ENCODE measurements at regions not wholly inside any gene's neighbourhood (a gene's known extent, or its start where the extent isn't known, plus 50 kb on each side); places are given as distances from the start of the nearest gene placed in this dataset.
"Not testable (repeated sequence)": the region's sequence is repeated elsewhere in the genome, so short reads cannot be mapped to it uniquely, and the experiment has no call there.

DNA sequence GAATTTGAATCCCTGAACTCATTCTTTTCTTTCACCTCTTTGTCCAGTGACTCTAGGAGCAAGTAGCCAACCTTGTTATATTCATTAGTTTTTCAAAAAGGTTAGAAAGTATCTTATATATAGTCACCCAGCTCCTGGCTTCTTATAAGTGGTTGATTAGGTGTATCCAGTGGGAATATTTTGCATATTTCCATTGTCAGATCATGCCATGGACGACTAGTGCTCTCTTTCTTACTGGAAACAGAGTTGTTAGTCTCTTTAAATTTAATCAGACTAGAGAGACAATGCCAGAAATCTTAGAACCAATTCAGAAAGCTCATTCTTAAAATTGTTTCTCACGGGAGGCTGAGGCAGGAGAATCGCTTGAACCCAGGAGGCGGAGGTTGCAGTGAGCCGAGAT lies 73.4 kb downstream of the CHRD start:
- H3K27ac ChIP-seq, result no peak overlapping the region
- TF ChIP-seq, protein P1, sequence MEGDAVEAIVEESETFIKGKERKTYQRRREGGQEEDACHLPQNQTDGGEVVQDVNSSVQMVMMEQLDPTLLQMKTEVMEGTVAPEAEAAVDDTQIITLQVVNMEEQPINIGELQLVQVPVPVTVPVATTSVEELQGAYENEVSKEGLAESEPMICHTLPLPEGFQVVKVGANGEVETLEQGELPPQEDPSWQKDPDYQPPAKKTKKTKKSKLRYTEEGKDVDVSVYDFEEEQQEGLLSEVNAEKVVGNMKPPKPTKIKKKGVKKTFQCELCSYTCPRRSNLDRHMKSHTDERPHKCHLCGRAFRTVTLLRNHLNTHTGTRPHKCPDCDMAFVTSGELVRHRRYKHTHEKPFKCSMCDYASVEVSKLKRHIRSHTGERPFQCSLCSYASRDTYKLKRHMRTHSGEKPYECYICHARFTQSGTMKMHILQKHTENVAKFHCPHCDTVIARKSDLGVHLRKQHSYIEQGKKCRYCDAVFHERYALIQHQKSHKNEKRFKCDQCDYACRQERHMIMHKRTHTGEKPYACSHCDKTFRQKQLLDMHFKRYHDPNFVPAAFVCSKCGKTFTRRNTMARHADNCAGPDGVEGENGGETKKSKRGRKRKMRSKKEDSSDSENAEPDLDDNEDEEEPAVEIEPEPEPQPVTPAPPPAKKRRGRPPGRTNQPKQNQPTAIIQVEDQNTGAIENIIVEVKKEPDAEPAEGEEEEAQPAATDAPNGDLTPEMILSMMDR (IDR thresholded peaks at IDR 0.05), result no peak
- no peak overlapping the region for H3K4me3 ChIP-seq
- DNase-seq (ENCODE audit: low spot score), result no peak

DNA sequence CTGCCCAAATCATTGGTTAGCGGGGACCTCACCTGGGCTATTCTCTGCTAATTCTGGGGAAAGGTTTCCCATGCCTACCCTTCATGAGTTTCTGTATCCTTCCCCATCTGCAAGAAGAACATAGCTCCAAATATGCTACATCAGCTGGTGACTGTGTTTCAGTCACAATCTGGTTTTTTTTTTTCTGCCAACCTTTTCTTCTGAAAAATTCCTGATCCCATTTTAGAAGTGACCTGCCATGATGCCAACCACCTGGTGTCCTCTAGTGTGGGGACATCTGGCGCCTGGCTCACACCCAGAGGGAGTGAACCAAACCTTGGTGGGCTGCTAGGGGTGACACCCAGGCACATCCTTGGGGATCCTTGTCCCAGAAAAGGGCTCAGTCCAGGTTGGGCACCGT lies 76.1 kb downstream of the CHRD start:
- DNase-seq (ENCODE audit: low spot score), result no peak
- Histone ChIP-seq H3K27ac (no peak overlapping the region), H3K4me3 (no peak overlapping the region)
- TF ChIP-seq, protein P1 (IDR thresholded peaks at IDR 0.05), result no peak

DNA sequence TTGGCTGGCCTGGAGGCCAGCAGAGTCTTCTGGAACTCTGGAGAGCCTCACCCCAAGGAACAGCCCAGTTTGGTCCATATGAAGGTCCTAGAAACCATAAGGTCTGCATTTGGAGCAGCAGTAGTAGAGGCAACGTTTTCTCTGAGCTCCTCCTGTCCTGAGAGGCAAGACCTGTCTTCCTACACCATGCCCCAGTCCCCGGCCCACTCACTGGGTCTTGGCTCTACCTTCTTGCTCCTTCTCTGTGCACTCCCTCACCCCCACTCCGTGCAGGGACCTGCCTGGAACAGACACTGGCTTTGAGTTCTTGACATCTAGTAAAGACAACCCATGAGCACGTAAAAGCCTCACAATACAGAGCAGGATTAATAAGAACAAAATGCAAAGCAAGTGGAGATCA lies 76.6 kb downstream of the CHRD start:
- TF ChIP-seq, protein P1 (IDR thresholded peaks at IDR 0.05), result no peak
- DNase-seq (ENCODE audit: low spot score), result no peak
- H3K4me3 ChIP-seq, result no peak overlapping the region
- H3K27ac ChIP-seq, result no peak overlapping the region

DNA sequence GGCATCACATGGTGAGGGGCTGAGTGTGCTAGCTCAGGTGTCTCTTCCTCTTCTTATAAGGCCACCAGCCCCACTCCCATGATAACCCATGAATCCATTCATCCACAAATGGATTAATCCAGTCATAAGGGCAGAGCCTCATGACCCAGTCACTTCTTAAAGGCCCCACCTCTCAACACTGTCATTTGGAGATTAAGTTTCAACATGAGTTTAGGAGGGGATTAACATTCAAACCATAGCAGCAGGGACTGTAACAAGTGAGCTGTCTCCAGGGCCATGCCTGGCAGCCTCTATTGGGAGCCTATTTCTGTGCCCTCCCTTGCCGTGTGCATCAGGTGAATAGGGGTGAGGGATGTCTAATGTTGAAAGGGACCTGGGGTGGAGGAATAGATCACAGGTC lies 77.5 kb downstream of the CHRD start:
- no peak overlapping the region for H3K27ac ChIP-seq
- TF ChIP-seq, protein P1 (IDR thresholded peaks at IDR 0.05), result no peak
- no peak overlapping the region for H3K4me3 ChIP-seq
- no peak for DNase-seq (ENCODE audit: low spot score)

DNA sequence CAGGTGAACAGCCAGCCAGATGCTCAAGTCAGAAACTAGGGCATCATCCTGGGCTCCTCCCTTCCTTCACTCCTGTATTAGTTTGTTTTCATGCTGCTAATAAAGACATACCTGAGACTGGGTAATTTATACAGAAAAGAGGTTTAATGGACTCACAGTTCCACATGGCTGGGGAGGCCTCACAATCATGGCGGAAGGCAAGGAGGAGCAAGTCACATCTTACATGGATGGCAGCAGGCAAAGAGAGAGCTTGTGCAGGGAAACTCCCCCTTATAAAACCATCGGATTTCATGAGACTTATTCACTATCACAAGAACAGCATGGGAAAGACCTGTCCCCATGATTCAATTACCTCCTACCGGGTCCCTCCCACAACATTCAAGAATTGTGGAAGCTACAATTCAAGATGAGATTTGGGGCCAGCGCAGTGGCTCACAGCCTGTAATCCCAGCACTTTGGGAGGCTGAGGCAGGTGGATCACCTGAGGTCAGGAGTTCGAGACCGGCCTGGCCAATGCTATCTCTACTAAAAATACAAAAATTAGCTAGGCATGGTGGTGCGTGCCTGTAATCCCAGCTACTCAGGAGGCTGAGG lies 78.0 kb downstream of the CHRD start:
- not testable (repeated sequence) for DNase-seq (ENCODE audit: low spot score); H3K27ac ChIP-seq; H3K4me3 ChIP-seq

DNA sequence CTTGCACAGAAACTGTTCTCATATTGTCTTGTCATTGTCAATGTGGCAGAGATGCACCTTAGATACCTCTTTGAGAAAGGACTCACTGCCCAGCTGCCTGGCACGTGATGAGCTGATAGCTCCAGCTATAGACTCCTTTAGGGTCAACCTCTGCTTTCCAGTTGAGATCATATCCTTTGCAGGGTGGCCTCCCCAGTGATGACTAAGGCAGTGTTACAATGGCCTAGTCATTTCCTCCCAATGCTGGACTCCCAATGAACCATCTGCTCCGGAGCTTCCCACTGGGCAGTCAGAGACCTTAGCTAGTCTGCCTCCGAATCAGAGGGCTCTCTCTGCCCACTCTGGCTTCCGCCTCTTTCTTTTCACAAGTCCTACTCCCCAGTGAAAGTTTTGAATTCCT lies 79.5 kb downstream of the CHRD start:
- TF ChIP-seq, protein P1 (IDR thresholded peaks at IDR 0.05), result no peak
- Histone ChIP-seq H3K27ac (no peak overlapping the region), H3K4me3 (no peak overlapping the region)
- DNase-seq (ENCODE audit: low spot score), result no peak

DNA sequence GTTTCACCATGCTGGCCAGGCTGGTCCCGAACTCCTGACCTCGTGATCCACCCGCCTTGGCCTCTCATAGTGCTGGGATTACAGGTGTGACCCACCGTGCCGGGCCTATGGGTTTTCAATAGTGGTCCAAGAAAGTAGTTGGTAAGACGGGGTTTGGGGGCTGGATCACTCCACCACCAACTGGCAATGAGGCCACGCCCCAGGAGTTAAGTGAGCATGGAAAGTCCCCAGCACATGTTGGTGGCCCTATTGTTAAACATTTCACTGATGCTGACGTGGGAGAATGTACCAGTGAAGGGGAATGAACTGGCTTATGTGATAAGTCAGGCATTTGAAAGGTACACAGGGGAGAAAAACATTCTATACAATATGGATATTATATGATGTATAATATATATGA lies 80.4 kb downstream of the CHRD start:
- no peak overlapping the region for H3K27ac ChIP-seq
- no peak for DNase-seq (ENCODE audit: low spot score)
- TF ChIP-seq, protein P1 (IDR thresholded peaks at IDR 0.05), result no peak
- no peak overlapping the region for H3K4me3 ChIP-seq

DNA sequence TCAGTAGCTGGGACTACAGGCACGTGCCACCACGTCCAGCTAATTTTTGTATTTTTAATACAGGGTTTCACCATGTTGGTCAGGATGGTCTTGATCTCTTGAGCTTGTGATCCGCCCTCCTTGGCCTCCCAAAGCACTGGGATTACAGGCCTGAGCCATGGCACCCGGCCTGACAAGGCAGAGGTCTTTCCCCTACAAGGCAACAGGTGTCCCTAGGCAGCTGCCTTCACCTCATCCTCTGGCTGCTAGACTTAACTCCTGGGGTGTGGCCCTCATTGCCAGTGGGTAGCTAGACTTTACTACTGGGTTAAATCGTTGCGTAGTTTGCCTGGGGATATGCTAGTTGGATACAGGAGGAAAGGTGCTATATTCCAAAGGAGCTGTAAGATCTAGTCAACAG lies 81.4 kb downstream of the CHRD start:
- DNase-seq (ENCODE audit: low spot score), result no peak
- H3K4me3 ChIP-seq, result no peak overlapping the region
- TF ChIP-seq, protein P1 (IDR thresholded peaks at IDR 0.05), result no peak
- H3K27ac ChIP-seq, result no peak overlapping the region
